SK-N-MC (cell line): ENCODE measurements at regions not wholly inside any gene's neighbourhood (a gene's known extent, or its start where the extent isn't known, plus 50 kb on each side); places are given as distances from the start of the nearest gene placed in this dataset.

ENCODE experiments used
- DNase-seq: peaks from one replicate; pipeline ENCODE4 v3.0.0-alpha.2; 2011; ENCODE audit warnings: low read depth, low spot score
- H3K27ac ChIP-seq: fragments of 200-600 bp; sonication (generic); 2 replicates; pipeline ENCODE4 v1.5.1; 2016; ENCODE audit warnings: mixed run types
- H3K36me3 ChIP-seq: fragments of 200-600 bp; sonication (generic); 2 replicates; pipeline ENCODE4 v1.6.1; 2017; ENCODE audit warnings: antibody characterized with exemption, low read length, mixed read lengths; ENCODE audit not compliant: insufficient read depth
- H3K4me3 ChIP-seq: fragments of 200-600 bp; sonication (generic); 2 replicates; pipeline ENCODE4 v1.5.1; 2016
- H3K9ac ChIP-seq: fragments of 200-600 bp; sonication (generic); 2 replicates; pipeline ENCODE4 v1.8.0; 2017; ENCODE audit warnings: mixed run types, mixed read lengths; ENCODE audit not compliant: insufficient read length
- H3K9me3 ChIP-seq: fragments of 200-600 bp; sonication (generic); 2 replicates; pipeline ENCODE4 v1.6.1; 2017; ENCODE audit warnings: low read depth, mild to moderate bottlenecking, antibody characterized with exemption, low read length, moderate library complexity, mixed read lengths
- EZH2 ChIP-seq: fragments of 200-600 bp; sonication (generic); IDR thresholded peaks from one replicate; pipeline ENCODE4 v1.6.1; 2017; ENCODE audit warnings: antibody characterized with exemption
- FOXP2 ChIP-seq: optimal IDR thresholded peaks from 2 replicates; pipeline ENCODE3; 2011; ENCODE audit warnings: mild to moderate bottlenecking, moderate library complexity; ENCODE audit not compliant: insufficient read depth; ENCODE audit errors: extremely low read length, control extremely low read depth
- POLR2AphosphoS5 ChIP-seq: IDR thresholded peaks from 2 replicates; pipeline ENCODE4 v1.6.1; 2012; ENCODE audit warnings: mild to moderate bottlenecking, low read depth, low read length, borderline replicate concordance

DNA sequence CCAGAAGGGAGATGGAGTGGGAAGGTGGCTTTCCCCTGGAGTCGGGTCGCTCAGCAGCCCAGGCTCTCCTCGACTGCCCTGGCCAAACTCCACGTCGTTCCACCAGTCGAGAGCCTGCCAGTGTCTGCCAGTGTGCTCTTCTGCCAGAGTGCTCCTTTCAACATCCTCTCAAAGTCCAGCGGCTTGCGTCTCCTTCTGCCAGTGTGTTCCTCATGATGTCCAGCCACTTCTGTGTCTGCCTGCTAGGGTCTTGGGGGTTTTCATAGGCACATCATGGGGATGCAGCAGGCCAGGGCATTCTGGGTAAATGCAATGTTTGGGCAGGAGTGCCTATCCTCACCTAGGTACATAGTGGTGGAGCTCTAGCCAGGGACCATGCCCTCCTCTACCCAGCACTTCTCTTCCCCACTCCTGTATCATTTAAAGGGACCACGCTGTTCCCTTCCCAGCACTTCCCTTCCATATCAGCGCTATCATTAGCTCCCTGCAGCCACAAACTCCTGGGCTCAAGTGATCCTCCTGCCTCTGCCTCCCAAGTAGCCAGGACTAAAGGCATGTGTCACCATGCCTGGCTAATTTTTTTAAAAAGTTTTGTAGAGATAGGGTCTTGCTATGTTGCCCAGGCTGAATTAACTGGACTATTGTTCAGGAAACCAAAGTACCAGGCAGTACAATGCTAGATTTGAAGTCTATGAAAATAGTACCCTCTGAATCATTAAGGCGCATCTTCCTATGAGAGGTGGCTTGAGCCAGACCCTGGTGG is 62.9 kb upstream of the CLDN5 start:
- Histone ChIP-seq H3K4me3 (no peak overlapping the region), H3K36me3 (no peaks in the 10 kb centered on the region), H3K9ac (no peak overlapping the region), H3K27ac (no peak overlapping the region), H3K9me3 (no peaks in the 10 kb centered on the region)
- TF ChIP-seq EZH2 (no peak), POLR2AphosphoS5 (no peak)
- no peak for DNase-seq

DNA sequence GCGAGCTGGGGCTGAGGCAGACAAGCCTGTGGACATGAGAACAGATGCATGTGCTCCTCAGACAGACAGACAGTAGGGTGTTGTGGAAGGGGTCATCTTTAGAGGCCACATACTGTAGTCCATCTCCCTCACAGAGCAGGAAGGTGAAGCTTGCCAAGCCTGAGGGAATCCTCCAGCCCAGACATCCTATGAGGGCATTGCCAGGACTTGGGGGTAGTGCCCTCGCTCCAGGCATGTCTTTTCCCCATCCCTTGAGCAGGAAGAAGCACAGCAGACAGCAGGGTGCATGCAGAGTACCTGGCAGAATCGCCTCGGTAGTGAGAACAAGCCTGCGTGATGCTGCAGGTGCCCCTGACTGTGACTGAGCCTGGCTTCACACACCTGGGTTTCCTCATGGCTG is 66.5 kb upstream of the CLDN5 start:
- no peaks in the 10 kb centered on the region for H3K9me3 ChIP-seq
- no peak overlapping the region for H3K27ac ChIP-seq
- no peak overlapping the region for H3K4me3 ChIP-seq
- TF ChIP-seq FOXP2 (no peak), EZH2 (no peak), POLR2AphosphoS5 (no peak)
- no peaks in the 10 kb centered on the region for H3K36me3 ChIP-seq
- no peak overlapping the region for H3K9ac ChIP-seq
- DNase-seq = no peak

DNA sequence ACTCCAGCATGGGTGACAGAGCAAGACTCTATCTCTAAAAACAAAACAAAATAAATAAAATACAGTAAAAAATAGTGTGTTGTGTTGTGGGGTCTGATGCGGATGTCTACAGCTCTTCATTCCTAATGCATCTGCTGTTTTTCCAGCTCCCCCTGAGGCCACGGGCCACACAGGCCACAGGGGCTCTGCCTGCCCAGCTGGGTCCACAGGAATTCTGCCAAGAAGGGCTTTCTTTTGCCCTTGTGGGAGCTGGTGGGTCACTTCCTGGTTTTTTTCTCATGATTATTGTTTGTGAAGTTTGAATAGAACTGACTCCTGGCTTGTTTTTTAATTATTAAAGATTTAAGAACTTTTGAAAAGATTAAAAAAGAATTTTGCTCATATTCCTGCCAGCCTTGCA is 67.4 kb upstream of the CLDN5 start:
- TF ChIP-seq EZH2 (no peak), POLR2AphosphoS5 (no peak), FOXP2 (no peak)
- H3K9me3 ChIP-seq = no peaks in the 10 kb centered on the region
- no peaks in the 10 kb centered on the region for H3K36me3 ChIP-seq
- no peak overlapping the region for H3K9ac ChIP-seq
- DNase-seq = no peak
- no peak overlapping the region for H3K4me3 ChIP-seq
- no peak overlapping the region for H3K27ac ChIP-seq

DNA sequence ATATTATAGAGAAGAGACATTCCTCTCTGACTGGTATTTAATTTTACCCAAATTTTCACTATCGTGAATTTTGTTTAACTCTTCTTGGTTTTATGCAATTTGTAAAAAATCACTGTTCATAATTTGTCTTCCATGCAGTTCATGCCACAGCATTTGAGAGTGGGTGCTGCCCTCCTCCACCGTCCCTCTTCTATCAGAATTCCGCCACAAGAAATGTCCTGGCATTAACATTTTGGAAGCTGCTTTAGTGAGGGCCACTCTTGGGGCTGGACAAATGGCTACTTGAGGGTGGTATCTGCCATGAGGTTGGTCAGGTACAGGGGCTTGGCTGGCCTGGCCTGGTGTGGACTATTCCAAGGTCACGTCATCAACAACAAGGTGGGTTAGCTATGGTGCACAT is 68.3 kb upstream of the CLDN5 start:
- DNase-seq = no peak
- no peak overlapping the region for H3K4me3 ChIP-seq

DNA sequence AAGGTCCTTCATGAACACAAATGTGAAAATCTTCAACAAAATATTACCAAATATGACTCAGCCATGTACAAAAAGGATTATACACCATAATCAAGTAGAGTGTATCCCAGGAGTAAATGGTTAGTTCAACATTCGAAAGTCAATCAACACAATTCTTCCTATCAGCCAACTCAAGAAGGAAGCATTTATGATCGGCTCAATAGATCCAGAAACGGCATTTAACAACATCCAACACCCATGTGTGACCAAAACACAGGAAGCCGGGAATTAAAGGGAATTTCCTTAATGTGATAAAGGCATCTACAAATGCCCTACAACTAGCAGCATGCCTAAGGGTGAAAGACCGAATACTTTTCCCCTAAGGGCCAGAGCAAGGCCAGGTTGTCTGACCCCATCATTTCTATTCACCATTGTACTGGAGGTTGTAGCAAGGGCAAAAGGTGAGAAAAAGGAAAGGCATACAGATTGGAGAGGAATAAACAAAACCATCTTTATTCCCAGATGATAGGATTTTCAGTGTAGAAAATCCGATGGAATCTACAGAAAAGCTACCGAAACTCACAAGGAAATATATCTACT is 69.9 kb upstream of the CLDN5 start:
- DNase-seq = no peak
- H3K9me3 ChIP-seq = no peaks in the 10 kb centered on the region
- no peak for TF ChIP-seq POLR2AphosphoS5
- TF ChIP-seq EZH2 = no peak
- no peak for TF ChIP-seq FOXP2
- no peaks in the 10 kb centered on the region for H3K36me3 ChIP-seq
- H3K9ac ChIP-seq = no peak overlapping the region
- H3K27ac ChIP-seq = no peak overlapping the region
- H3K4me3 ChIP-seq = no peak overlapping the region

More for the DNA sequence above, 68.3 kb upstream of the CLDN5 start:
- H3K9ac ChIP-seq = no peak overlapping the region
- no peak overlapping the region for H3K27ac ChIP-seq
- H3K9me3 ChIP-seq = no peaks in the 10 kb centered on the region
- no peaks in the 10 kb centered on the region for H3K36me3 ChIP-seq
- no peak for TF ChIP-seq FOXP2

DNA sequence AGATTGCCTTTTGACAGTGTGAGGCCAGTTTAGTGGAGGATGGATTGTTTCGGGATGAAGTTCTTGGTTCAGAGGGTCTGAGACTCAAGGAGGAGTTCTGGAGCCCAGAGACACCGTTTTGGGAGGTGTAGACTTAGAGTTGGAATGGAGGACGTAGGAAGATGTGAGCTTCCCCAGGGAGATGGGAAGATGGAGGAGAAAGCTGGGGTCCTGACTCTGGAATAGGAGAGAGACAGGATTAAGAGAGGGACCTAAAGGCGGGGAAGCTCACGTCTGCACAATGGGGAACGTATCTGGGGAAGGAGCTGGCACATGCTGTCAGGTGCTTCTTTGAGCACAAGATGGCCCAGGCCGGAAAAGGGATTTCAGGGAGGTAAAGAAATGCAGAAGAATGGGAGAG is 71.3 kb upstream of the CLDN5 start:
- Histone ChIP-seq H3K9me3 (no peaks in the 10 kb centered on the region), H3K36me3 (no peaks in the 10 kb centered on the region)
- DNase-seq = no peak

DNA sequence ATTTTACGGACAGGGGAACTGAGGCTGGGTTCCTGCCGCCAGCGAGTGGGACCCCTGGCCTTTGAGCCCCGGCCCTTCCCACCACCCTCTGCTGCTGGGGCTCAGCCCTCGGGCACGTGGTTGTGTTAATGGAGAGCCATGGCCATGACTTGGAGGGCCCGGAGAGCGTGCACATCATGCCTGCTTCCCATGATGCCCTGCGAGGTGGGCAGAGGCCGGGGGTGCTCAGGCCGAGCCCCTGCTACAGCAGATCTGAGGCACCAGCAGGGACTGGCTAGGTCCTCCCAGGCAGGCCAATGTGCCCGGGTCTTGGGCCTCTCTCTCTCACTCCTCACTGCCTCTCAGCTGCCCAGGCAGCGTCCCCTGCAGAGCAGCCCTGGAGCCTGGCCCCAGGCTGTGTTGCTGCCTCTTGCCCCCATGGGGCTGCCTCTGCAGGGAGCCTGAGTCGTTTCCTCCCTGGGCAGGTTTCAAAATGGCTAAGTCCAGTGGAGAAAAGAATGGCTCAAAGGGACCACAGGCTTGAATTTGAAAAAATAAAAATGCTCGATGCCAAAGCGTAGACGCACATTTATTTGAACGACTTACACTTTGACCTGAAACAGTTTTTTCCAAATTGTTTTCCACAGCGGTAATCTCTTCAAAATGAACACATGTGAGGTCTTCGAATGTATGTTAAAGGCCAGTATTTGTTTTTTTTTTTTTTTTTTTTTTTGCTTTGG is 72.6 kb upstream of the CLDN5 start:
- TF ChIP-seq FOXP2 (no peak), EZH2 (no peak), POLR2AphosphoS5 (no peak)
- Histone ChIP-seq H3K36me3 (no peaks in the 10 kb centered on the region), H3K9ac (no peak overlapping the region), H3K9me3 (no peaks in the 10 kb centered on the region), H3K27ac (no peak overlapping the region), H3K4me3 (no peak overlapping the region)
- no peak for DNase-seq

More for the DNA sequence above, 71.3 kb upstream of the CLDN5 start:
- TF ChIP-seq FOXP2 (no peak), POLR2AphosphoS5 (no peak), EZH2 (no peak)
- H3K27ac ChIP-seq = no peak overlapping the region
- no peak overlapping the region for H3K9ac ChIP-seq
- no peak overlapping the region for H3K4me3 ChIP-seq

DNA sequence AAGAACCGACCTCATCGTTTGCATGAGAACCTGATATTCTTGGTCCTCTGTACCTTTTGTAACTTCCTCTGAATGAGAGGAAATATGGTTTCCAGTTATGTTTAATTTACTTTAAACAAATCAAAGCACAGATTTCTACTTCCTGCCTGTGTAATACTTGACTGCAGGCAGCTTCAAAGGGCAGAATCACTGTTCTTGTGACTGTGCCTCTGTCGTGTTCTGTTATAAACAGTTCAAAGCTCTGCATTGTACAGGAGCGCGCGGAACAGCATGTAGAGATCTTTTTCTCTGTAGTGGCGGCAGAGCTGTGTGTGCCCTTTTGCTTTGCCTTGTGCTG is 73.2 kb upstream of the CLDN5 start:
- no peaks in the 10 kb centered on the region for H3K36me3 ChIP-seq
- H3K9ac ChIP-seq = no peak overlapping the region
- DNase-seq = no peak
- H3K4me3 ChIP-seq = no peak overlapping the region
- no peak for TF ChIP-seq EZH2
- no peak for TF ChIP-seq POLR2AphosphoS5
- TF ChIP-seq FOXP2 = no peak
- H3K9me3 ChIP-seq = no peaks in the 10 kb centered on the region
- H3K27ac ChIP-seq = no peak overlapping the region
